NB4 (cell line): ENCODE measurements at regions not wholly inside any gene's neighbourhood (a gene's known extent, or its start where the extent isn't known, plus 50 kb on each side); places are given as distances from the start of the nearest gene placed in this dataset.

Experiments
- DNase-seq: peaks from one replicate; pipeline ENCODE4 v3.0.0; 2010; ENCODE audit warnings: low read depth
- H3K4me3 ChIP-seq: one replicate; pipeline ENCODE4 v1.5.1; 2011; ENCODE audit warnings: mild to moderate bottlenecking, low read depth, low read length, moderate library complexity
- CTCF ChIP-seq: IDR thresholded peaks from one replicate; pipeline ENCODE4 v1.5.1; 2012; ENCODE audit warnings: low read depth, low read length
- MAX ChIP-seq: IDR thresholded peaks from 2 replicates; pipeline ENCODE4 v1.6.1; 2011; ENCODE audit warnings: low read depth, low read length
- MYC ChIP-seq: IDR thresholded peaks from 2 replicates; pipeline ENCODE4 v1.6.1; 2011; ENCODE audit warnings: low read depth, low read length
- POLR2A ChIP-seq: IDR thresholded peaks from 2 replicates; pipeline ENCODE4 v1.6.1; 2011; ENCODE audit warnings: mild to moderate bottlenecking; ENCODE audit not compliant: insufficient read length; ENCODE audit errors: extremely low read depth

DNA sequence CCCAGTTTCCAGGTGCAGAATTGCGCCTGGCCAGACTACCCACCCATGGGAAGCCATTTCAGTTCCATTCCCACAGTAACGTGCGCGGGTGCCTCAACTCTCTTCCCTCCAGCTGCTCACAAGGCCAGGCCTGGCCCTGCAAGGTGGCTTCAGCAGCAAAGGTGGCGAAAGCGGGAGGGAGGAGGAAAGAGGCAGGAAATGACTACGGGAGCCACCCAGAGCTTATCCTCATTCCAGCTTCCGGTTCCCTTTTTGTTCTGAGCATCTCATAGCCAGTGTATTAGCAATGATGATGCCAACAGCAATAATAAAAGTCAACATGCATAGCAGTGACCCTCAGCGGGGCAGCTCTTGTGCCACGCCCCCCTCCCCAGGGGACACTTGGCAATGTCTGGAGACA lies 101.5 kb upstream of the BOD1 start:
- no peak overlapping the region for H3K4me3 ChIP-seq
- no peak for TF ChIP-seq CTCF
- no peak for TF ChIP-seq MAX
- no peak for TF ChIP-seq MYC
- TF ChIP-seq POLR2A = no peak
- peak; percentile 57 for DNase-seq

GRCh38 chr5:173718469-173718868 lies 102.0 kb upstream of the BOD1 start:
- TF ChIP-seq POLR2A = no peak
- no peak for TF ChIP-seq MAX
- TF ChIP-seq CTCF = no peak
- no peak for TF ChIP-seq MYC
- DNase-seq = no peak

DNA sequence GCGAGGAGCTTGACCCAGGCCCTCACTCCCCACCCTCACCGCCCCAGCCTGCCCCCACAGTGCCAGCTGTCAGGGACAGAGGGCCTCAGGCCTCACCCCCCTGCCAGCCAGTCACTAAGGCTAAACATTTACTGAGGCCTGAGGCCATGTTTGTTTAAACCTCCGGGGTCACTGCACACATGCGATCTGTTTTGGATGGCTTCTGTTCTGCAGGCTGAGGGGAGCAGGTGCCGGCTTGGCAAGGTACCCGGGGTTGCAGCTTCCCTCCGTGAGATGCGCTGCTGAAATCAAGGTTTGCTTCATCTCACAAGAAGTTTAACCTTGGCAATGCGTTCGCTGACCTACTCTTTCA lies 103.3 kb upstream of the BOD1 start:
- TF ChIP-seq MAX = no peak
- TF ChIP-seq MYC = no peak
- TF ChIP-seq CTCF = no peak
- TF ChIP-seq POLR2A = no peak
- DNase-seq = no peak
- no peak overlapping the region for H3K4me3 ChIP-seq

More at GRCh38 chr5:173718469-173718868, 102.0 kb upstream of the BOD1 start:
- H3K4me3 ChIP-seq = no peak overlapping the region

- no peak for DNase-seq
- no peak for TF ChIP-seq CTCF
- TF ChIP-seq MYC = no peak
- TF ChIP-seq MAX = no peak
- TF ChIP-seq POLR2A = no peak
Measured at GRCh38 chr5:173720286-173720952, 104.0 kb upstream of the BOD1 start.

GRCh38 chr5:173720953-173721600 lies 104.6 kb upstream of the BOD1 start:
- no peak for DNase-seq

More at GRCh38 chr5:173720286-173720952, 104.0 kb upstream of the BOD1 start:
- no peak overlapping the region for H3K4me3 ChIP-seq

More at GRCh38 chr5:173720953-173721600, 104.6 kb upstream of the BOD1 start:
- H3K4me3 ChIP-seq = no peak overlapping the region
- TF ChIP-seq MAX (no peak), CTCF (no peak), POLR2A (no peak), MYC (no peak)
